ENCODE measurements at regions not wholly inside any gene's neighbourhood (a gene's known extent, or its start where the extent isn't known, plus 50 kb on each side); places are given as distances from the start of the nearest gene placed in this dataset.
"Not testable (repeated sequence)": the region's sequence is repeated elsewhere in the genome, so short reads cannot be mapped to it uniquely, and the experiment has no call there.

GRCh38 chr2:58515827-58516573 is 274.9 kb upstream of the FANCL start:
- DNase-seq, result no peak

GRCh38 chr2:58514252-58514651 is 273.1 kb upstream of the FANCL start:
- no peak for DNase-seq

- DNase-seq, result no peak
These were observed 271.8 kb upstream of the FANCL start for GRCh38 chr2:58512878-58513277.

- DNase-seq, result no peak
These were observed 266.9 kb upstream of the FANCL start for GRCh38 chr2:58508006-58508405.

GRCh38 chr2:58503918-58504317 is 262.8 kb upstream of the FANCL start:
- DNase-seq, result no peak

GRCh38 chr2:58502931-58503330 is 261.8 kb upstream of the FANCL start:
- no peak for DNase-seq

GRCh38 chr2:58501371-58502160 is 260.4 kb upstream of the FANCL start:
- no peak for DNase-seq

GRCh38 chr2:58497168-58497567 is 256.0 kb upstream of the FANCL start:
- DNase-seq, result no peak

- DNase-seq, result no peak
These were observed 254.7 kb upstream of the FANCL start for GRCh38 chr2:58495806-58496205.

- no peak for DNase-seq
These were observed 253.0 kb upstream of the FANCL start for GRCh38 chr2:58494071-58494501.

GRCh38 chr2:58484629-58485028 is 243.5 kb upstream of the FANCL start:
- DNase-seq, result no peak

- DNase-seq, result no peak
These were observed 243.1 kb upstream of the FANCL start for GRCh38 chr2:58484221-58484620.

- no peak for DNase-seq
These were observed 242.2 kb upstream of the FANCL start for GRCh38 chr2:58483307-58483706.

GRCh38 chr2:58481670-58482069 is 240.5 kb upstream of the FANCL start:
- no peak for DNase-seq

- DNase-seq, result no peak
These were observed 239.0 kb upstream of the FANCL start for GRCh38 chr2:58480141-58480540.

- no peak for DNase-seq
These were observed 238.5 kb upstream of the FANCL start for GRCh38 chr2:58479535-58480140.

- no peak for DNase-seq
These were observed 235.4 kb upstream of the FANCL start for GRCh38 chr2:58476556-58476955.

- no peak for DNase-seq
These were observed 234.6 kb upstream of the FANCL start for GRCh38 chr2:58475756-58476155.

- DNase-seq, result no peak
These were observed 232.0 kb upstream of the FANCL start for GRCh38 chr2:58473165-58473564.

GRCh38 chr2:58466804-58467203 is 225.7 kb upstream of the FANCL start:
- DNase-seq, result no peak

GRCh38 chr2:58466021-58466420 is 224.9 kb upstream of the FANCL start:
- not testable (repeated sequence) for DNase-seq

GRCh38 chr2:58460670-58461069 is 219.5 kb upstream of the FANCL start:
- DNase-seq, result no peak

- no peak for DNase-seq
These were observed 208.3 kb upstream of the FANCL start for GRCh38 chr2:58449286-58450010.

Data from hindlimb muscle (tissue), 1 donor.